ENCODE measurements at regions not wholly inside any gene's neighbourhood (a gene's known extent, or its start where the extent isn't known, plus 50 kb on each side); places are given as distances from the start of the nearest gene placed in this dataset.

- TF ChIP-seq POLR2A (IDR thresholded peaks at IDR 0.05; ENCODE audit: low read depth, low read length) (no peak), POLR2AphosphoS5 (IDR thresholded peaks at IDR 0.05; ENCODE audit: low read depth, low read length) (no peak)
Measured at GRCh38 chr9:7707934-7708333, 91.6 kb downstream of the DMAC1 start.
